Naive thymus-derived CD4-positive, alpha-beta T cell (primary cell): ENCODE measurements at regions not wholly inside any gene's neighbourhood (a gene's known extent, or its start where the extent isn't known, plus 50 kb on each side); places are given as distances from the start of the nearest gene placed in this dataset.

Experiments used
- ATAC-seq: fragments of 150-1000 bp; cut with Tn5 transposase; 2 replicates; pipeline ENCODE4 v1.10.0; 2021; ENCODE audit warnings: mild to moderate bottlenecking, moderate library complexity
- CTCF ChIA-PET: fragments of 350-600 bp; sonication (Branson Sonifier 250); formaldehyde crosslinking; loops from one replicate; lab custom pipeline; 2021; ENCODE audit warnings: antibody characterized with exemption; lab: Charles Lee
- POLR2A ChIA-PET: fragments of 350-600 bp; sonication (Branson Sonifier 250); formaldehyde crosslinking; loops from one replicate; lab custom pipeline; 2021; ENCODE audit warnings: antibody characterized with exemption, inconsistent platforms; lab: Charles Lee
- DNase-seq, 9 donors: peaks; one replicate each; pipeline versions ENCODE4 v3.0.0 to v3.0.0-alpha.2; 2020 to 2022; ENCODE audit warnings: mixed read lengths in 1 of 9
- H3K27ac ChIP-seq: one replicate; pipeline ENCODE4 v1.7.0; 2013; ENCODE audit warnings: mild to moderate bottlenecking, low read depth, low read length, moderate library complexity
- H3K27me3 ChIP-seq, 2 donors: one replicate each; pipeline ENCODE4 v1.7.0; 2013; ENCODE audit warnings: low read length in 2 of 2, mild to moderate bottlenecking in 2 of 2, moderate library complexity in 2 of 2; ENCODE audit not compliant: control insufficient read depth in 2 of 2, insufficient read depth in 2 of 2
- H3K36me3 ChIP-seq, 3 experiments: 1 replicate in 2 of 3; 2 replicates in 1 of 3; pipeline ENCODE4 v1.7.0; 2013; ENCODE audit warnings: low read length in 3 of 3, mild to moderate bottlenecking in 3 of 3, moderate library complexity in 1 of 3; ENCODE audit not compliant: insufficient read depth in 3 of 3, control insufficient read depth in 2 of 3
- H3K4me1 ChIP-seq, 2 donors: one replicate each; pipeline ENCODE4 v1.7.0; 2013; ENCODE audit warnings: low read length in 2 of 2, mild to moderate bottlenecking in 2 of 2, moderate library complexity in 1 of 2; ENCODE audit not compliant: control insufficient read depth in 2 of 2, insufficient read depth in 2 of 2
- H3K4me3 ChIP-seq: 2 replicates; pipeline ENCODE4 v1.7.0; 2013; ENCODE audit warnings: mild to moderate bottlenecking, low read length
- H3K9me3 ChIP-seq, 3 experiments: 1 replicate in 2 of 3; 2 replicates in 1 of 3; pipeline ENCODE4 v1.7.0; 2013; ENCODE audit warnings: low read length in 3 of 3; ENCODE audit not compliant: control insufficient read depth in 2 of 3
- H3K27ac Mint-ChIP-seq, 9 donors: one replicate each; pipeline ENCODE4 v1.8.0; 2020 to 2022; ENCODE audit warnings: mixed read lengths in 9 of 9, mild to moderate bottlenecking in 8 of 9, moderate library complexity in 5 of 9, inconsistent platforms in 2 of 9
- H3K27me3 Mint-ChIP-seq, 5 donors: one replicate each; pipeline ENCODE4 v1.8.0; 2021 to 2022; ENCODE audit warnings: mixed read lengths in 5 of 5, mild to moderate bottlenecking in 1 of 5
- H3K36me3 Mint-ChIP-seq, 5 donors: one replicate each; pipeline ENCODE4 v1.8.0; 2020 to 2022; ENCODE audit warnings: mixed read lengths in 5 of 5, mild to moderate bottlenecking in 3 of 5, inconsistent platforms in 1 of 5
- H3K4me1 Mint-ChIP-seq, 7 donors: one replicate each; pipeline ENCODE4 v1.8.0; 2020 to 2022; ENCODE audit warnings: mixed read lengths in 7 of 7, mild to moderate bottlenecking in 3 of 7, inconsistent platforms in 1 of 7
- H3K4me3 Mint-ChIP-seq, 10 donors: one replicate each; pipeline ENCODE4 v1.8.0; 2020 to 2022; ENCODE audit warnings: mild to moderate bottlenecking in 10 of 10, mixed read lengths in 10 of 10, moderate library complexity in 6 of 10, inconsistent platforms in 2 of 10
- H3K9me3 Mint-ChIP-seq, 11 donors: one replicate each; pipeline ENCODE4 v1.8.0; 2020 to 2022; ENCODE audit warnings: mixed read lengths in 11 of 11, mild to moderate bottlenecking in 4 of 11, inconsistent platforms in 1 of 11, moderate library complexity in 1 of 11
- intact Hi-C, 2 donors: fragments of 100-400 bp; cut with micrococcal nuclease; formaldehyde crosslinking; loops; one replicate each; pipeline ENCODE4 v1.15.1; 2023

DNA sequence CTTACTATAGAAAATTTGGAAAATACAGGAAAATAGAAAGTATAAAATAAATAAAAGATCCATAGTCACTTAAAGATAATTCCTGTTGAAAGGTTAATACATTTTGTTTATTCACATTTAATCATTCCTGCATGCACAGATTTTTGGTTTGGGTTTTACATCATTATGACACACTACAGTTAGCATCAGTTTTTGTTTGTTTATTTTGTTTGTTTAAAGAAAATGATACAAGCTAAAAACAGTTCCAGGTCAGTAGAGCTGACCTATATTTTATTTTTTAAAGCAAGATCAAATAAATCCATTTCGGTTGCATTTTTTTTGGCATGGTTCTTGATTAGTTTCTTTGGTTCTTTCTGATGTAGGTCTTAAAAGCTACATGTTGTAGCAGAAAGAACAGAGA is 68.8 kb upstream of the CCDC91 start:
- Histone ChIP-seq H3K27ac (no peak overlapping the region), H3K27me3 (no peaks in the 10 kb centered on the region), H3K4me1 (no peaks in the 10 kb centered on the region), H3K9me3 (no peaks in the 10 kb centered on the region), H3K4me3 (no peak overlapping the region), H3K36me3 (no peaks in the 10 kb centered on the region)
- Mint-ChIP-seq H3K27ac (no peak overlapping the region), H3K36me3 (no peaks in the 10 kb centered on the region), H3K4me3 (no peak overlapping the region), H3K4me1 (no peaks in the 10 kb centered on the region), H3K27me3 (peaks cover 0 to 4% (median 0%) of the 10 kb centered on the region in 5 donors), H3K9me3 (peaks cover 0 to 1% (median 0%) of the 10 kb centered on the region in 11 donors)
- intact Hi-C loops: no loop called here
- DNase-seq: no peak
- ChIA-PET CTCF (no interaction called here), POLR2A (no interaction called here)
- ATAC-seq: no peak

GRCh38 chr12:28121899-28122655 is 68.2 kb upstream of the CCDC91 start:
- H3K4me3 ChIP-seq: no peak overlapping the region
- no peaks in the 10 kb centered on the region for H3K36me3 ChIP-seq
- POLR2A ChIA-PET: no interaction called here
- no peak overlapping the region for H3K27ac ChIP-seq
- H3K27me3 Mint-ChIP-seq: peaks cover 0 to 4% (median 0%) of the 10 kb centered on the region in 5 donors
- DNase-seq (no peak), ATAC-seq (no peak)
- no peaks in the 10 kb centered on the region for H3K4me1 ChIP-seq
- no peaks in the 10 kb centered on the region for H3K27me3 ChIP-seq
- CTCF ChIA-PET: no interaction called here
- intact Hi-C loops: no loop called here
- H3K9me3 ChIP-seq: no peaks in the 10 kb centered on the region
- H3K9me3 Mint-ChIP-seq: peaks cover 0 to 1% (median 0%) of the 10 kb centered on the region in 11 donors
- no peak overlapping the region for H3K4me3 Mint-ChIP-seq
- H3K36me3 Mint-ChIP-seq: no peaks in the 10 kb centered on the region
- H3K27ac Mint-ChIP-seq: no peak overlapping the region
- no peaks in the 10 kb centered on the region for H3K4me1 Mint-ChIP-seq

GRCh38 chr12:28122756-28123155 is 67.5 kb upstream of the CCDC91 start:
- POLR2A ChIA-PET: no interaction called here
- Mint-ChIP-seq H3K4me3 (no peak overlapping the region), H3K4me1 (no peaks in the 10 kb centered on the region), H3K27ac (no peak overlapping the region), H3K27me3 (peaks cover 0 to 4% (median 0%) of the 10 kb centered on the region in 5 donors), H3K36me3 (no peaks in the 10 kb centered on the region), H3K9me3 (peaks cover 0 to 1% (median 0%) of the 10 kb centered on the region in 11 donors)
- no peak for ATAC-seq
- Histone ChIP-seq H3K27ac (no peak overlapping the region), H3K4me1 (no peaks in the 10 kb centered on the region), H3K36me3 (no peaks in the 10 kb centered on the region), H3K4me3 (no peak overlapping the region), H3K9me3 (no peaks in the 10 kb centered on the region), H3K27me3 (no peaks in the 10 kb centered on the region)
- DNase-seq: no peak
- CTCF ChIA-PET: no interaction called here
- intact Hi-C loops: no loop called here

DNA sequence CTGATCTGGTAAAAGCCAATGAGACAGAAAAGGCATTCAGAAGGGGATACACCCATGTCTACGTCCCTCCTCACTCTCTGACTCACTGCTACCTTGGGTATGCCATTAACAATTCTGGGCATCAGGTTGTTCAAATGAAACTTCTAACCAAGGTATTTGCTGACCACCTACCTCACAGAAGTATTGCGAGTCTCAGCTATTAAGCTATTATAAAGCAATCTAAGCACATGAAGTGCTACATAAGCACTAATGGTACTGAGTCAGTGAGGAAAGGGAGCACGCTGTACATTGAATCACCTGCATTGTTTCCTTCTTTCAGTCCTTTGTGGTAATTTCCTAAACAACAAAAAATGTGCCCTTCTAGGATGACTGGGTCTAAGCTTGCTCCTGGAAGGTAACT is 62.8 kb upstream of the CCDC91 start:
- Histone ChIP-seq H3K27me3 (no peaks in the 10 kb centered on the region), H3K36me3 (no peaks in the 10 kb centered on the region), H3K27ac (no peak overlapping the region), H3K4me1 (no peaks in the 10 kb centered on the region), H3K4me3 (no peak overlapping the region), H3K9me3 (no peaks in the 10 kb centered on the region)
- Mint-ChIP-seq H3K27ac (no peak overlapping the region), H3K4me1 (no peaks in the 10 kb centered on the region), H3K4me3 (no peak overlapping the region), H3K27me3 (peaks cover 0 to 7% (median 0%) of the 10 kb centered on the region in 5 donors), H3K36me3 (no peaks in the 10 kb centered on the region), H3K9me3 (peaks cover 0 to under 1% (median 0%) of the 10 kb centered on the region in 11 donors)
- CTCF ChIA-PET: no interaction called here
- DNase-seq: no peak
- POLR2A ChIA-PET: no interaction called here
- intact Hi-C loops: no loop called here
- ATAC-seq: no peak

DNA sequence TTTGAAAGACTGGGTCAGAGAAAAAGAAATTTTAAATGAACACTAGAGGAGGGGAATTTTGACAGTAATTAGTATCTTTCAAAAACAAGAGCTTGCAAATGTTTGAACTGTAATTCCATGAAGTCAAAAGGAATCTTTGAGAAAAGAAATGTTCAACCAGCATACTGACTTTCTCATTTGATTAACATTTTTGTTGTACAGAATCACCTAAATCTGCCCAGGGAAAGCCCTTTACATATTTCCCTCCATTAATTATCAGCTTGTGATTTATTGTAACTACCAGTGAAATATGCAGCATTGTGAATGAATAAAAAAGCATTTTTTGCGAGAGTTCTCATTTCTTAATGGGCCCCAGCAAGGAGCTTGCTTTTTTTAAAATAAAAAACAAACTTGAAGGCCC is 61.2 kb upstream of the CCDC91 start:
- peaks cover 0 to 7% (median 0%) of the 10 kb centered on the region in 5 donors for H3K27me3 Mint-ChIP-seq
- H3K9me3 Mint-ChIP-seq: no peaks in the 10 kb centered on the region
- no peaks in the 10 kb centered on the region for H3K4me1 Mint-ChIP-seq
- DNase-seq (no peak), ATAC-seq (no peak)
- ChIA-PET CTCF (no interaction called here), POLR2A (no interaction called here)
- no peaks in the 10 kb centered on the region for H3K27me3 ChIP-seq
- H3K4me3 Mint-ChIP-seq: no peak overlapping the region
- no peak overlapping the region for H3K27ac ChIP-seq
- H3K36me3 Mint-ChIP-seq: no peaks in the 10 kb centered on the region
- H3K36me3 ChIP-seq: no peaks in the 10 kb centered on the region
- H3K4me3 ChIP-seq: no peak overlapping the region
- H3K4me1 ChIP-seq: no peaks in the 10 kb centered on the region
- no peaks in the 10 kb centered on the region for H3K9me3 ChIP-seq
- no peak overlapping the region for H3K27ac Mint-ChIP-seq
- intact Hi-C loops: no loop called here

DNA sequence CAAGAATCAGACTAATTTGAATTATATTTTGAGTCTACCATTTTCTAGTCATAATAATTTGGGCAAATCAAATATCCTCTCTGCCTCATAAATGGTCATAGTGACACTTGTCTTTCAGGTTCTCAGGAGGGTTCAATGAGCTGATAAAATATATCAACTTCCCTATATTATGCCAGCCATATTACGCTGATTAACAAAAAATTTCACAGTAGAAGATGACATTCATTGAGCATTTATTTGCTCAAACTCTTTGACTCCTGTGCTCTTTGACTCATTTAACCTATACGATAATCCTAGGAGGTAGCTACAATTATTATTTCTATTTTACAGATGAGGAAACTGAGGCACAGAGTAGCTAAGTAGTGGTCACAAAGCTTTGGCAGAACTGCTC is 60.0 kb upstream of the CCDC91 start:
- no peaks in the 10 kb centered on the region for H3K9me3 Mint-ChIP-seq
- H3K36me3 ChIP-seq: no peaks in the 10 kb centered on the region
- H3K27me3 Mint-ChIP-seq: peaks cover 0 to 7% (median 0%) of the 10 kb centered on the region in 5 donors
- no peaks in the 10 kb centered on the region for H3K9me3 ChIP-seq
- DNase-seq: no peak
- no peaks in the 10 kb centered on the region for H3K4me1 Mint-ChIP-seq
- no peak overlapping the region for H3K27ac ChIP-seq
- no peak overlapping the region for H3K27ac Mint-ChIP-seq
- no peak for ATAC-seq
- intact Hi-C loops: no loop called here
- no peak overlapping the region for H3K4me3 ChIP-seq
- H3K36me3 Mint-ChIP-seq: no peaks in the 10 kb centered on the region
- CTCF ChIA-PET: no interaction called here
- no peaks in the 10 kb centered on the region for H3K27me3 ChIP-seq
- POLR2A ChIA-PET: interaction anchor here (0.6 kb wide), 1 partner anchor 162 kb away, joined by 3 read pairs; no protein-coding TSS in a partner anchor
- no peak overlapping the region for H3K4me3 Mint-ChIP-seq
- H3K4me1 ChIP-seq: no peaks in the 10 kb centered on the region
